ENCODE measurements at regions not wholly inside any gene's neighbourhood (a gene's known extent, or its start where the extent isn't known, plus 50 kb on each side); places are given as distances from the start of the nearest gene placed in this dataset.

GRCh38 chr11:19577391-19577975, 135.2 kb upstream of the NAV2 start:
- Histone ChIP-seq H3K4me1 (ENCODE audit: control insufficient read depth, insufficient read depth, low read length) (no peaks in the 10 kb centered on the region), H3K4me3 (no peak overlapping the region), H3K9ac (ENCODE audit: control insufficient read depth, insufficient read depth, low read length) (no peak overlapping the region), H4K20me1 (ENCODE audit: control insufficient read depth, insufficient read depth) (no peaks in the 10 kb centered on the region), H3K79me2 (ENCODE audit: control insufficient read depth, insufficient read depth, low read length) (no peaks in the 10 kb centered on the region), H2AFZ (ENCODE audit: control insufficient read depth, low read depth, low read length) (no peak overlapping the region), H3K27me3 (replicated peaks in 1 of 2; ENCODE audit: control insufficient read depth in 2 of 2, insufficient read depth in 2 of 2, low read length in 1 of 2) (no peaks in the 10 kb centered on the region; a peak in 3 of 4 replicates), H3K9me3 (replicated peaks; ENCODE audit: control insufficient read depth, insufficient read depth, low read length) (no peaks in the 10 kb centered on the region), H3K36me3 (ENCODE audit: control insufficient read depth in 2 of 2, insufficient read depth in 2 of 2, low read length in 1 of 2) (no peaks in the 10 kb centered on the region), H3K27ac (ENCODE audit: control insufficient read depth, insufficient read depth) (no peak overlapping the region), H3K4me2 (ENCODE audit: control insufficient read depth, insufficient read depth) (no peak overlapping the region)
- ChIA-PET CTCF (interaction anchor here (2.7 kb wide), 1 partner anchor 326 kb away, joined by 7 read pairs; no protein-coding TSS in a partner anchor), RAD21 (ENCODE audit: unreplicated experiment) (no interaction called here), SMC1A (ENCODE audit: uncharacterized antibody, unreplicated experiment) (no interaction called here), POLR2A (no interaction called here)
- no peak for TF ChIP-seq IRF3 (IDR thresholded peaks at IDR 0.05)
- no peak for TF ChIP-seq SIN3A (IDR thresholded peaks at IDR 0.05; ENCODE audit: low read depth, low read length)
- no peak for TF ChIP-seq YBX1 (IDR thresholded peaks at IDR 0.05)
- TF ChIP-seq ZZZ3 (IDR thresholded peaks at IDR 0.05; ENCODE audit: control insufficient read depth, insufficient read length, low read depth) = no peak
- no peak for TF ChIP-seq ZSCAN29 (IDR thresholded peaks at IDR 0.05)
- TF ChIP-seq NFIC (IDR thresholded peaks at IDR 0.05; ENCODE audit: low read depth, low read length) = no peak
- TF ChIP-seq, protein P1, sequence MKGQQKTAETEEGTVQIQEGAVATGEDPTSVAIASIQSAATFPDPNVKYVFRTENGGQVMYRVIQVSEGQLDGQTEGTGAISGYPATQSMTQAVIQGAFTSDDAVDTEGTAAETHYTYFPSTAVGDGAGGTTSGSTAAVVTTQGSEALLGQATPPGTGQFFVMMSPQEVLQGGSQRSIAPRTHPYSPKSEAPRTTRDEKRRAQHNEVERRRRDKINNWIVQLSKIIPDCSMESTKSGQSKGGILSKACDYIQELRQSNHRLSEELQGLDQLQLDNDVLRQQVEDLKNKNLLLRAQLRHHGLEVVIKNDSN (IDR thresholded peaks at IDR 0.05; ENCODE audit: borderline replicate concordance, extremely low read length, insufficient read depth, low read depth, low read length) = no peak
- no peak for TF ChIP-seq CBX3 (IDR thresholded peaks at IDR 0.05; ENCODE audit: borderline replicate concordance, low read depth)
- TF ChIP-seq POLR2AphosphoS5 (IDR thresholded peaks at IDR 0.05; ENCODE audit: low read length) = no peak
- no peak for TF ChIP-seq BHLHE40 (IDR thresholded peaks at IDR 0.05; ENCODE audit: borderline replicate concordance in 1 of 2, low read depth in 2 of 2, low read length in 1 of 2)
- no peak for TF ChIP-seq DPF2 (IDR thresholded peaks at IDR 0.05)
- FAIRE-seq = no peak
- in situ Hi-C loops (cut with MboI) (no loop called here), intact Hi-C loops (cut with micrococcal nuclease; ENCODE audit: unreplicated experiment) (loop anchor here (10.0 kb wide), 1 partner anchor 67 kb away; no protein-coding TSS in a partner anchor)
- WGBS (ENCODE audit: insufficient coverage, insufficient replicate concordance, low lambda C conversion rate, missing lambda C conversion rate) = 11% methylated on average over 8 of the region's 8 CpGs
- no TSS peak for BruUV-seq (replicated peaks)
- no peak for DNase-seq (ENCODE audit: low read depth, low spot score)
- no peak for ATAC-seq

All from GM12878 (cell line).